DMS53 treated with DMSO at 0.1 percent for 48 hours (cell line): ENCODE measurements at regions not wholly inside any gene's neighbourhood (a gene's known extent, or its start where the extent isn't known, plus 50 kb on each side); places are given as distances from the start of the nearest gene placed in this dataset.

Experiments
- DNase-seq: peaks from one replicate; lab custom pipeline; 2025; ENCODE audit not compliant: unreplicated experiment; lab: John Stamatoyannopoulos, UW

- DNase-seq: no peak
Observed at GRCh38 chr19:30880151-30880550, 469.1 kb downstream of the TSHZ3 start.

GRCh38 chr19:30879736-30880135, 469.5 kb downstream of the TSHZ3 start:
- no peak for DNase-seq

GRCh38 chr19:30879225-30879624, 470.0 kb downstream of the TSHZ3 start:
- no peak for DNase-seq

GRCh38 chr19:30878495-30878894, 470.7 kb downstream of the TSHZ3 start:
- no peak for DNase-seq

GRCh38 chr19:30877661-30878113, 471.5 kb downstream of the TSHZ3 start:
- DNase-seq: no peak

- no peak for DNase-seq
Observed at GRCh38 chr19:30873691-30874090, 475.5 kb downstream of the TSHZ3 start.

- DNase-seq: no peak
Observed at GRCh38 chr19:30873003-30873402, 476.2 kb downstream of the TSHZ3 start.

GRCh38 chr19:30871979-30872378, 477.3 kb downstream of the TSHZ3 start:
- DNase-seq: no peak

- no peak for DNase-seq
Observed at GRCh38 chr19:30870876-30871275, 478.4 kb downstream of the TSHZ3 start.

GRCh38 chr19:30865511-30865910, 483.7 kb downstream of the TSHZ3 start:
- no peak for DNase-seq

GRCh38 chr19:30864391-30865215, 484.6 kb downstream of the TSHZ3 start:
- no peak for DNase-seq

GRCh38 chr19:30862876-30863275, 486.4 kb downstream of the TSHZ3 start:
- DNase-seq: no peak

- no peak for DNase-seq
Observed at GRCh38 chr19:30861919-30862318, 487.3 kb downstream of the TSHZ3 start.

GRCh38 chr19:30857966-30858490, 485.8 kb downstream of the ZNF536 start:
- DNase-seq: no peak

- DNase-seq: no peak
Observed at GRCh38 chr19:30857388-30857787, 485.2 kb downstream of the ZNF536 start.

- no peak for DNase-seq
Observed at GRCh38 chr19:30856786-30857185, 484.6 kb downstream of the ZNF536 start.

GRCh38 chr19:30856376-30856775, 484.2 kb downstream of the ZNF536 start:
- DNase-seq: no peak

- DNase-seq: no peak
Observed at GRCh38 chr19:30855442-30855841, 483.3 kb downstream of the ZNF536 start.

- no peak for DNase-seq
Observed at GRCh38 chr19:30854661-30855060, 482.5 kb downstream of the ZNF536 start.

- no peak for DNase-seq
Observed at GRCh38 chr19:30854207-30854606, 482.0 kb downstream of the ZNF536 start.

GRCh38 chr19:30853036-30853435, 480.9 kb downstream of the ZNF536 start:
- no peak for DNase-seq

GRCh38 chr19:30852168-30852567, 480.0 kb downstream of the ZNF536 start:
- no peak for DNase-seq

- no peak for DNase-seq
Observed at GRCh38 chr19:30851646-30852045, 479.5 kb downstream of the ZNF536 start.
